Adrenal gland (tissue), 9 donors: ENCODE measurements at regions not wholly inside any gene's neighbourhood (a gene's known extent, or its start where the extent isn't known, plus 50 kb on each side); places are given as distances from the start of the nearest gene placed in this dataset.
"Not testable (repeated sequence)": the region's sequence is repeated elsewhere in the genome, so short reads cannot be mapped to it uniquely, and the experiment has no call there.

Experiments
- DNase-seq, 7 donors: peaks; one replicate each; pipeline ENCODE4 v3.0.0-alpha.2; 2019 to 2020
- H3K27ac ChIP-seq, 5 donors: fragments of 200-600 bp; sonication (generic) in 4 of 5; 1 replicate in 3 of 5; 2 replicates in 2 of 5; pipeline versions ENCODE4 v1.5.1 to v1.8.0; 2016 to 2020; ENCODE audit warnings: mild to moderate bottlenecking in 1 of 5
- H3K27me3 ChIP-seq: fragments of 200-600 bp; 2 replicates; pipeline ENCODE4 v1.8.0; 2021
- H3K36me3 ChIP-seq, 2 donors: fragments of 200-600 bp; replicated peaks in 1 of 2; 1 replicate in 1 of 2; 2 replicates in 1 of 2; pipeline versions ENCODE4 v1.5.1 to v1.8.0; 2018 to 2022
- H3K4me1 ChIP-seq, 2 donors: fragments of 200-600 bp; replicated peaks in 1 of 2; 1 replicate in 1 of 2; 2 replicates in 1 of 2; pipeline versions ENCODE4 v1.5.1 to v1.8.0; 2018 to 2021
- H3K4me3 ChIP-seq, 4 donors: fragments of 200-600 bp; sonication (generic) in 3 of 4; one replicate each; pipeline ENCODE4 v1.5.1; 2016 to 2018
- H3K9me3 ChIP-seq, 3 donors: fragments of 200-600 bp; sonication (generic) in 1 of 3; replicated peaks in 1 of 3; 1 replicate in 2 of 3; 2 replicates in 1 of 3; pipeline versions ENCODE4 v1.5.1 to v1.8.0; 2016 to 2021
- CTCF ChIP-seq, 6 experiments: fragments of 450-650 bp in 4 of 6; fragments of 200-600 bp in 2 of 6; sonication (generic) in 1 of 6; IDR thresholded peaks; 1 replicate in 5 of 6; 2 replicates in 1 of 6; pipeline versions ENCODE4 v1.5.1 to v1.8.0; 2016 to 2021; ENCODE audit warnings: antibody characterized with exemption in 6 of 6, mild to moderate bottlenecking in 2 of 6, moderate library complexity in 1 of 6
- POLR2A ChIP-seq, 2 donors: fragments of 450-650 bp; IDR thresholded peaks; one replicate each; pipeline ENCODE4 v1.6.1; 2017; ENCODE audit warnings: antibody characterized with exemption in 2 of 2, mild to moderate bottlenecking in 2 of 2, moderate library complexity in 1 of 2
- WGBS, 4 donors: extraction: QIAGEN DNeasy Blood & Tissue Kit in 2 of 4; methylation state at CpG; one replicate each; pipeline versions ENCODE4 v1.1.5 to v1.1.7; 2013 to 2017; 5-methylcytosine and 5-hydroxymethylcytosine counted together
- intact Hi-C, 2 donors: fragments of 100-400 bp; cut with DNase I; formaldehyde crosslinking; loops; one replicate each; pipeline versions ENCODE4 v1.14.1 to v1.15.0; 2022 to 2023
- donor health status: healthy with polysubstance abuse.
- donor health status: Bipolar disorder and iron deficiency.
- donor health status: DM: yes; HTN: yes; CAD: no.
- donor health status: DM: no; HTN: no; CAD: no.
- donor health status: DM: no; HTN: no; CAD: no.

- no peaks in the 10 kb centered on the region for H3K9me3 ChIP-seq
- no peaks in the 10 kb centered on the region for H3K36me3 ChIP-seq
- H3K27me3 ChIP-seq, result no peaks in the 10 kb centered on the region
- DNase-seq, result no peak
- intact Hi-C loops, result no loop called here
- peaks cover 0 to 5% of the 10 kb centered on the region in 2 donors for H3K4me1 ChIP-seq
- H3K4me3 ChIP-seq, result no peak overlapping the region
- no peak for TF ChIP-seq POLR2A (IDR thresholded peaks at IDR 0.05)
- TF ChIP-seq CTCF (IDR thresholded peaks at IDR 0.05), result no peak
- 75 to 90% (median 86%) methylated on average over 4 of the region's 4 CpGs for WGBS, 4 donors
- no peak overlapping the region for H3K27ac ChIP-seq
Measured at GRCh38 chr15:93920204-93920603, 311.2 kb upstream of the MCTP2 start.

GRCh38 chr15:93918801-93919200, 312.6 kb upstream of the MCTP2 start:
- H3K4me3 ChIP-seq, H3K36me3 ChIP-seq, H3K9me3 ChIP-seq, DNase-seq, H3K4me1 ChIP-seq, H3K27me3 ChIP-seq, H3K27ac ChIP-seq, intact Hi-C loops: not testable (repeated sequence)
- 58 to 81% (median 76%) methylated on average over 2 of the region's 2 CpGs for WGBS, 4 donors

- intact Hi-C loops, result no loop called here
- WGBS, 4 donors, result 82 to 100% (median 95%) methylated on average over 1 of the region's 1 CpG
Measured at GRCh38 chr15:93917181-93917580, 314.2 kb upstream of the MCTP2 start.

GRCh38 chr15:93913871-93914270, 317.5 kb upstream of the MCTP2 start:
- intact Hi-C loops, result no loop called here
- 84 to 87% (median 85%) methylated on average over 3 of the region's 3 CpGs for WGBS, 4 donors

More at GRCh38 chr15:93917181-93917580, 314.2 kb upstream of the MCTP2 start:
- H3K9me3 ChIP-seq, result no peaks in the 10 kb centered on the region
- H3K4me1 ChIP-seq, result no peaks in the 10 kb centered on the region
- H3K27ac ChIP-seq, result no peak overlapping the region
- no peak for DNase-seq
- TF ChIP-seq POLR2A (IDR thresholded peaks at IDR 0.05), result no peak
- TF ChIP-seq CTCF (IDR thresholded peaks at IDR 0.05), result no peak
- H3K27me3 ChIP-seq, result no peaks in the 10 kb centered on the region
- H3K36me3 ChIP-seq, result no peaks in the 10 kb centered on the region
- no peak overlapping the region for H3K4me3 ChIP-seq

More at GRCh38 chr15:93913871-93914270, 317.5 kb upstream of the MCTP2 start:
- TF ChIP-seq CTCF (IDR thresholded peaks at IDR 0.05) (no peak), POLR2A (IDR thresholded peaks at IDR 0.05) (no peak)
- no peaks in the 10 kb centered on the region for H3K36me3 ChIP-seq
- H3K27me3 ChIP-seq, result no peaks in the 10 kb centered on the region
- H3K4me1 ChIP-seq, result no peaks in the 10 kb centered on the region
- H3K9me3 ChIP-seq, result no peaks in the 10 kb centered on the region
- H3K4me3 ChIP-seq, result no peak overlapping the region
- no peak overlapping the region for H3K27ac ChIP-seq
- no peak for DNase-seq
